A549 (cell line): ENCODE measurements at regions not wholly inside any gene's neighbourhood (a gene's known extent, or its start where the extent isn't known, plus 50 kb on each side); places are given as distances from the start of the nearest gene placed in this dataset.

Experiments used
- CEBPB ChIP-seq, 2 experiments: fragments of >200 bp in 1 of 2; sonication (Bioruptor Twin) in 1 of 2; formaldehyde crosslinking in 1 of 2; IDR thresholded peaks; 2 replicates each; pipeline ENCODE4 v1.6.1; 2012 to 2016
- CHD2 ChIP-seq: fragments of 150-350 bp; IDR thresholded peaks from 2 replicates; pipeline ENCODE4 v1.6.1; 2014; ENCODE audit warnings: low read length; ENCODE audit not compliant: partially characterized antibody
- EP300 ChIP-seq, 2 experiments: fragments of >200 bp; sonication (Bioruptor Twin); formaldehyde crosslinking; IDR thresholded peaks; 2 replicates in 1 of 2; 3 replicates in 1 of 2; pipeline ENCODE4 v1.6.1; 2016 to 2017
- ESRRA ChIP-seq: fragments of 150-350 bp; IDR thresholded peaks from 2 replicates; pipeline ENCODE4 v1.6.1; 2014; ENCODE audit warnings: mild to moderate bottlenecking, low read length, borderline replicate concordance
- HDAC2 ChIP-seq: fragments of 200-600 bp; sonication (generic); IDR thresholded peaks from 2 replicates; pipeline ENCODE4 v1.6.1; 2016
- KDM5A ChIP-seq: fragments of 200-600 bp; sonication (generic); IDR thresholded peaks from 2 replicates; pipeline ENCODE4 v1.6.1; 2016; ENCODE audit warnings: antibody characterized with exemption, mild to moderate bottlenecking
- POLR2A ChIP-seq: IDR thresholded peaks from 2 replicates; pipeline ENCODE4 v1.6.1; 2012; ENCODE audit warnings: mild to moderate bottlenecking, low read length
- RFX5 ChIP-seq: fragments of 450-650 bp; IDR thresholded peaks from 2 replicates; pipeline ENCODE4 v1.7.1; 2014; ENCODE audit warnings: antibody characterized with exemption, mild to moderate bottlenecking, moderate library complexity
- ZFP36 ChIP-seq: fragments of 450-650 bp; IDR thresholded peaks from 2 replicates; pipeline ENCODE4 v1.6.1; 2014; ENCODE audit warnings: borderline replicate concordance; ENCODE audit not compliant: partially characterized antibody
- TF ChIP-seq, protein P1 (sequence below): fragments of 150-350 bp; IDR thresholded peaks from 2 replicates; pipeline ENCODE4 v1.6.1; 2014; ENCODE audit warnings: low read depth, mild to moderate bottlenecking, low read length
- TF ChIP-seq, protein P2 (sequence below): fragments of >200 bp; sonication (Bioruptor Twin); formaldehyde crosslinking; IDR thresholded peaks from 3 replicates; pipeline ENCODE4 v1.5.1; 2016
- TF ChIP-seq, protein P3 (sequence below): fragments of 250-450 bp; sonication (Bioruptor Pico); IDR thresholded peaks from 2 replicates; pipeline ENCODE4 v1.5.0; 2020; ENCODE audit warnings: low read depth, mild to moderate bottlenecking, moderate library complexity

DNA sequence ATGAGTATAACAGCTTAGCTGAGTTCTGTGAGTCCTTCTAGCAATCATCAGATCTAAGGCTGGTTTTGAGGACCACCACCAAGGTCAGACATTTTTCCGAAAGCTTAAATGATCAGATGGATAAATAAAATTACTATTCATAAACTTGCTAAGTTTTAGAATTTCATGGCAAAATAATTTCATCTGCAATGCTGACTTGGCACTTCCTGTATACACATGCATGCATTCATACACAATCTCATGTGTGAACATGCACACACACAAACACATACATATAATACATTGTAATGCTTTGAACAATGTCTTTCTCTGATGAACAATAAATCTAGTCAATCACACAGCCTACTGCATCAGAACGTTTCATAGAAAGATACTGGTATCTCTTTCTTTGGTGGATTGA lies 1068.3 kb downstream of the HACE1 start:
- TF ChIP-seq, protein P1, sequence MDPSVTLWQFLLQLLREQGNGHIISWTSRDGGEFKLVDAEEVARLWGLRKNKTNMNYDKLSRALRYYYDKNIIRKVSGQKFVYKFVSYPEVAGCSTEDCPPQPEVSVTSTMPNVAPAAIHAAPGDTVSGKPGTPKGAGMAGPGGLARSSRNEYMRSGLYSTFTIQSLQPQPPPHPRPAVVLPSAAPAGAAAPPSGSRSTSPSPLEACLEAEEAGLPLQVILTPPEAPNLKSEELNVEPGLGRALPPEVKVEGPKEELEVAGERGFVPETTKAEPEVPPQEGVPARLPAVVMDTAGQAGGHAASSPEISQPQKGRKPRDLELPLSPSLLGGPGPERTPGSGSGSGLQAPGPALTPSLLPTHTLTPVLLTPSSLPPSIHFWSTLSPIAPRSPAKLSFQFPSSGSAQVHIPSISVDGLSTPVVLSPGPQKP, result no peak
- TF ChIP-seq POLR2A (no peak), CEBPB (IDR thresholded peaks at IDR 0.05) (no peak), RFX5 (no peak), ZFP36 (no peak), EP300 (IDR thresholded peaks at IDR 0.05) (no peak), HDAC2 (no peak), ESRRA (no peak), CHD2 (no peak), KDM5A (no peak)
- TF ChIP-seq, protein P2, sequence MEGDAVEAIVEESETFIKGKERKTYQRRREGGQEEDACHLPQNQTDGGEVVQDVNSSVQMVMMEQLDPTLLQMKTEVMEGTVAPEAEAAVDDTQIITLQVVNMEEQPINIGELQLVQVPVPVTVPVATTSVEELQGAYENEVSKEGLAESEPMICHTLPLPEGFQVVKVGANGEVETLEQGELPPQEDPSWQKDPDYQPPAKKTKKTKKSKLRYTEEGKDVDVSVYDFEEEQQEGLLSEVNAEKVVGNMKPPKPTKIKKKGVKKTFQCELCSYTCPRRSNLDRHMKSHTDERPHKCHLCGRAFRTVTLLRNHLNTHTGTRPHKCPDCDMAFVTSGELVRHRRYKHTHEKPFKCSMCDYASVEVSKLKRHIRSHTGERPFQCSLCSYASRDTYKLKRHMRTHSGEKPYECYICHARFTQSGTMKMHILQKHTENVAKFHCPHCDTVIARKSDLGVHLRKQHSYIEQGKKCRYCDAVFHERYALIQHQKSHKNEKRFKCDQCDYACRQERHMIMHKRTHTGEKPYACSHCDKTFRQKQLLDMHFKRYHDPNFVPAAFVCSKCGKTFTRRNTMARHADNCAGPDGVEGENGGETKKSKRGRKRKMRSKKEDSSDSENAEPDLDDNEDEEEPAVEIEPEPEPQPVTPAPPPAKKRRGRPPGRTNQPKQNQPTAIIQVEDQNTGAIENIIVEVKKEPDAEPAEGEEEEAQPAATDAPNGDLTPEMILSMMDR, result no peak
- TF ChIP-seq, protein P3, sequence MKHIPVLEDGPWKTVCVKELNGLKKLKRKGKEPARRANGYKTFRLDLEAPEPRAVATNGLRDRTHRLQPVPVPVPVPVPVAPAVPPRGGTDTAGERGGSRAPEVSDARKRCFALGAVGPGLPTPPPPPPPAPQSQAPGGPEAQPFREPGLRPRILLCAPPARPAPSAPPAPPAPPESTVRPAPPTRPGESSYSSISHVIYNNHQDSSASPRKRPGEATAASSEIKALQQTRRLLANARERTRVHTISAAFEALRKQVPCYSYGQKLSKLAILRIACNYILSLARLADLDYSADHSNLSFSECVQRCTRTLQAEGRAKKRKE (CRISPR knock-in tag), result no peak
